ENCODE measurements at regions not wholly inside any gene's neighbourhood (a gene's known extent, or its start where the extent isn't known, plus 50 kb on each side); places are given as distances from the start of the nearest gene placed in this dataset.

DNA sequence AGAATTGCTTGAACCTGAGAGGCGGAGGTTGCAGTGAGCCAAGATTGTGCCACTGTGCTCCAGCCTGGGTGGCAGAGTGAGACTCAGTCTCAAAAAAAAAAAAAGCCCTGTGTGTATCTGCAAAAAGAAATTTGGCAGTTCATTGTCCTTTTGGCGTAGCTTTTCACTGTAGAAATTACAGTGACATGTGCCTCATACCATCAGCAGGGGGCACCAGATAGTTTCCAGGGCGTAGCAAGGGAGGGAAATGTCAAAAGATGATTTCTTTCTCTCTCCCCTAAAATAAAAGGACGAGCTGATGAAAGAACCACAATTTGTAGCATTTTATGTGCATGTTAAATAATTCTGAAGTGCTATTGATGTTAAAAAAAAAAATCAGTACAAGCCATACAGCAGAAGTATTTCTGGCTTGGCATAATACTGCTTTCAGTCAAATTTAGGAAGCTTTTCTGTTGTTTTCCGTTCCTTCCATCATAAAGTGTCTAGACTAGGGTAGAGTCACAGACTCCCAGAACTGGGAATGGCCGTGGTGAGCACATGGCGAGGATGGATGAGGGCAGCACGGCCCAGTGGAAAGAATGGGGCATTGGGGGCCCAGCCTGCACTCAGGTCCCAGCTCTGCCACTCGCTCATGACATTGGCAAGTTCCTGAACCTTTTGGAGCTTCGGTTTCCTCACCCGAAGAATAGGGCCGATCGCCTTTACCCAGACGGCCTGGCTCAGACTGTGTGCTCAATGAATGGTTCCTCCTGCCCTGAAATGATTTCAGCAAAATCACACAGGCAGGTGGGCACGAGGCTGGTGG lies 59.8 kb upstream of the RPH3AL start:
- peak in 1 of 2 experiments; percentile 36 for DNase-seq

DNA sequence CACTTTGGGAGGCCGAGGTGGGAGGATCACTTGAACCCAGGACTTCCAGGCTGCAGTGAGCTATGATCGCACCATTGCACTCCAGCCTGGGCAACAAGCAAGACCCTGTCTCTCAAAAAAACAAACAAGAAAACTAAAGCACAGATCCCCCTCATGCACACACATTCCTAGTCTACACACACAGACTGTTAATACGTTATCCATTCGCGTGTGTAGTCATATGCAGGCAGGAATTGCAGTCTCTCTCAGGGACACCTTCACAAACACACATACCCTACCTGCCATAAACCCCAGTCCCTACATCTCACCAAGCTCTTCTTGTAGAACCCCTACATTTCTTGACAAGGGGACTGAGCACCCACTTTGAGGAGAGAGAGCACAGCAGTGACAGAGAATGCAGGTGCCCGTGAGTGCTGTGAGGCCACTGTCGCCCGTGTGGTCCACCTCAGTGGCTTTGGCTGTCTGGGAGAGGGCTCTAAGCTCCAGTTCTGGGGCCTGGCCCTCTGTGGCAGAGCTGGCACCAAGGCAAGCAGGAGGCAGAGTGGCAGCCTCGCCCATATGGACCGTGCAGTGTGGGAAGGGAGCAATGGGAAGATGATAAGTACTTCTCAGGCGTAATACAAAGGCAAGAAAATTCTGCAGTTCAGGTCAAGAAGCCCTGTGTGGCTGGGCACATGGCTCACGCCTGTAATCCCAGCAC lies 59.0 kb upstream of the RPH3AL start:
- DNase-seq = no peak

DNA sequence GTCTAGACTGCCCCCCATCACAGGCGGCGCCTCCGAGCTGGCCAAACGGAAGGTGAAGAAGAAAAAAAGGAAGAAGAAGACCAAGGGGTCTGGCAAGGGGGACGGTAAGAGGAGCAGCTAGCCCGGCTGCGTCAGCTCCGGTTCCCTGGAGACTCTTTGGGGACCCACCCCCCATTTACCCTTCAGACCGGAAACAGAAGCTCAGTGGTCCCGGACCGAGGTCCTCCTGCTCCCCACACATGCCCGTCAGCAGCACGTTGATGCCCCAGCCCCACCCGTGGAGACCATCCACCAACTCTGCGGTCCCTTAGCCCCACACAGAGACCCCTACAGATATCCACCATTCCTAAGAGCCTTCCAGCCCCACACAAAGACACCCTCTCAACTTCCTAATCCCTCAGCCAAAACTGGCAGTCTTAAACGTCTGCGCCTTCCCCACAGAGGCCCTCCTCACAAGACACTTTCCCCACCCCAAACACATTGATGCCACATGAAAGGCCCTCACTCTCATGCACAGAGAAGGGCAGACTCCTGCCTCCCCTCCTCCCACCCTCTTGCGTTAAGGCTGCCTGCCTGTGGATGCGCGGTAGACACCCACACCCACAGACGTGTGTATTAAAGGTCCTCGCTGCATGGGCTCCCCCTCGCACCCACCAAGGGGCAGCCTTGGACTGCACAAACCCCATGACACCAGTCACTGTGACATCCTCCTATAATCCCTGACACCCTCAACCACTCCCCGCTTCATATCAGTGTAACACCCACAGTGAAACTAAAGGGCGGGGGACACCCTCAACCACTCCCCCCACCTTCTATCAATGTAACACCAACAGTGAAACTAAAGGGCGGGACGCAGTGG lies 58.2 kb upstream of the RPH3AL start:
- peak in 1 of 2 experiments; percentile 2 for DNase-seq

DNA sequence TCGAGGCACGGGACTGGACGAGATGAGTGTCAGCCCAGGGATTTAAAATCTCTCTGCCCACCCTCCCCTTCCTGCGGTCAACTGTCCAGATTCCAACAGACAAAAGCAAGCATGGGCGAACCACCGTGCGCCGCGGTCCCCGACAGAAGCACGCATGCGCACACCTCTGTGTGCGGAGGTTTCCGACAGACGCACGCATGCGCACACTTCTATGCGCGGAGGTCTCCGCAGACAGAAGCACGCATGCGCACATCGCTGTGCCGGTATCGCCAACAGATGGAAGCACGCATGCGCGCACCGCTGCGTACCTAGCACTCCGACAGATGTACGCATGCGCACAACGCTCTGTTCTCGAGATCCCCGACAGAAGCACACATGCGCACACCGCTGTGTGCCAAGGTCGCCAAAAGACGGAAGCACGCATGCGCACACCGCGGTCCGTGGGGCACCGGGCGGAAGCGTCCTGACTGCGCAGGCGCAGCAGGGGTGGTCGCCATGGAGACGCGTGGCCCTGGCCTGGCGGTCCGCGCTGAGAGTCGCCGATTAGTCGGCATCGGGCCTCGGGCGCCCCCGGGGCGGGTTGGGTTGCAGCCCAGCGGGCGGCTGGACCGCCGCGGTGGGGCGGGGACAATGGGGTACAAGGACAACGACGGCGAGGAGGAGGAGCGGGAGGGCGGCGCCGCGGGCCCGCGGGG lies 57.4 kb upstream of the RPH3AL start:
- DNase-seq = peak; percentile 95 to 99

DNA sequence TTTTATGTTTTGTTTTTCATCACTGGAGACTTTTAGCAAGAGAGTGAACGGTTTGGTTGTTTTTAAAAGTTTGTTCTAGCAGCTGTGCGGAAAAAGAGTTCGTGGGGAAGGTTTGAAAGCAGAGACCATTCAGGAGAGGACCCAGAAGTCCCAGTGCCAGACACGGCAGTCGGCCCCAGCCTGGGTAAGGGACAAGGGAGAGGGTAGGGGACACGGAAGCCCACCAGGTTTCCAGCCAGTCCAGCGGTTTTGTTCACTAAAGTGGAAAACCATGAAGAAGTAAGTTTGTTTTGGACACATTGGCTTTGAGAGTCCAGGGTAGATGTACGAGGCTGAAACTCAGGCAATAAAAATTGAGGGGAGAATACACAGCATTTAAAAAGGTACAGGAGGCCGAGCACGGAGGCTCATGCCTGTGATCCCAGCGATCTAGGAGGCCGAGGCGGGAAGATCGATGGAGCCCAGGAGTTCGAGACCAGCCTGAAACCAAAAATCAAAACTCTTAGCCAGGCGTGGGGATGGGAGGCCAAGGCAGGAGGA lies 56.8 kb upstream of the RPH3AL start:
- no peak for DNase-seq

DNA sequence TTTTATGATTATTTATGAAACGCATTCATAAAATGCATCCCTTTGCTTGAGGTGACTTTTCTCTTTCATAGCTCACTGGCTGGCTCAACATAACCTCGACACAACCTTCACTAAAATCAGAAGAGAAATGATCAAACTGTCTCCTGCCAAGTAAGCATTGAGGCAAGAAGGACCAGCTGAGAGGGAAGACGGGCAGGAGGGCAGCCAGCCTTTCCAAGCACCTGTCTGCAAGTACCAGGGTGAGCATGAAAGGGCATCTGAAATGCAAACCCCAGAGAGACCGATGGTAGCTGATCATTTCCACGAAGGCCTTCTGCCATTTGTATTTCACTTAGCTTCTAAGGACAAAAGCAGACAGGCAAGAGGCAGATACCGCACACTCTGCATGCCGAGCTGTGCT lies 52.1 kb upstream of the RPH3AL start:
- no peak for DNase-seq

Measured in NCI-H1930 (cell line).